MCF 10A (cell line): ENCODE measurements at regions not wholly inside any gene's neighbourhood (a gene's known extent, or its start where the extent isn't known, plus 50 kb on each side); places are given as distances from the start of the nearest gene placed in this dataset.

ENCODE experiments used
- BruUV-seq: library from RNA; stranded (reverse); fragments of 400-500 nt; replicated peaks from 2 replicates; lab custom pipeline; 2021; lab: Mats Ljungman, UMichigan
- CTCF ChIA-PET: fragments of 300-600 bp; sonication (Branson Sonifier 250); formaldehyde crosslinking; extraction: SDS; loops from one replicate; lab custom pipeline; 2021; ENCODE audit warnings: antibody characterized with exemption, inconsistent platforms; lab: Yijun Ruan, JAX
- POLR2A ChIA-PET: fragments of 300-600, 350-650 bp; sonication (Branson Sonifier 250); formaldehyde crosslinking; extraction: SDS; loops from one replicate; lab custom pipeline; 2020; ENCODE audit warnings: antibody characterized with exemption, inconsistent platforms; lab: Yijun Ruan, JAX
- DNase-seq: peaks from one replicate; pipeline ENCODE4 v3.0.0-alpha.2; 2018; ENCODE audit not compliant: unreplicated experiment
- H3K27ac Mint-ChIP-seq: one replicate; pipeline ENCODE4 v1.8.0; 2022; ENCODE audit warnings: mild to moderate bottlenecking, low read depth, mixed read lengths; ENCODE audit not compliant: unreplicated experiment
- H3K27me3 Mint-ChIP-seq: one replicate; pipeline ENCODE4 v1.8.0; 2022; ENCODE audit warnings: mixed read lengths; ENCODE audit not compliant: insufficient read depth, unreplicated experiment
- H3K36me3 Mint-ChIP-seq: one replicate; pipeline ENCODE4 v1.8.0; 2022; ENCODE audit warnings: mild to moderate bottlenecking, moderate library complexity, mixed read lengths; ENCODE audit not compliant: insufficient read depth, unreplicated experiment
- H3K4me1 Mint-ChIP-seq: one replicate; pipeline ENCODE4 v1.8.0; 2022; ENCODE audit warnings: mixed read lengths; ENCODE audit not compliant: insufficient read depth, unreplicated experiment
- H3K4me3 Mint-ChIP-seq: one replicate; pipeline ENCODE4 v1.8.0; 2022; ENCODE audit warnings: mild to moderate bottlenecking, moderate library complexity, mixed read lengths; ENCODE audit not compliant: unreplicated experiment
- H3K9me3 Mint-ChIP-seq: one replicate; pipeline ENCODE4 v1.8.0; 2022; ENCODE audit warnings: mixed read lengths; ENCODE audit not compliant: unreplicated experiment
- intact Hi-C: fragments of 100-400 bp; cut with micrococcal nuclease; formaldehyde crosslinking; loops from 2 replicates; pipeline ENCODE4 v1.14.1; 2022
- TF ChIP-seq, protein P1 (sequence below): fragments of 200-600 bp; IDR thresholded peaks from one replicate; pipeline ENCODE4 v1.8.0; 2022; ENCODE audit warnings: antibody characterized with exemption, mild to moderate bottlenecking; ENCODE audit not compliant: unreplicated experiment

DNA sequence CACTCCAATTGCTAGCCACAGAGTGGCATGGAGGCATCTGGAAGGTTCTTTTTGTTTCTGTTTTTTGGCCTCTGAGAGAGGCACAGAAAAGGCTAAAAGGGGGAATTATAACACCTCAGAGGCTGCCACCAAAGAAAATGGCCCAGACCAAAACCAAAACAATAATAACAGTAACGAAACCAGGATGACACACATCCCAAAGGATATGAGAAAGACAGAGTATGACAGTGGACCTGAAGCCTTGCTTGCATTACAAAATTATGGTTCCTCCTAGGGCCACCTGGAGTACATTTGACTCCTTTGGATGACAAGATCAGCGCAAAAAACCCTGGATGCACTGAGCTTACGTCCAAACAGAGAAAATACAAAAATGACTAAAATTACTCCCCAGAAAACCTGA is 152.7 kb downstream of the AEBP2 start:
- no peaks in the 10 kb centered on the region for H3K27me3 Mint-ChIP-seq
- H3K27ac Mint-ChIP-seq: no peak overlapping the region
- ChIA-PET POLR2A (no interaction called here), CTCF (interaction anchor here (0.5 to 0.6 kb wide), 2 partner anchors 34 to 641 kb away, joined by 3 read pairs; no protein-coding TSS in a partner anchor)
- H3K9me3 Mint-ChIP-seq: no peaks in the 10 kb centered on the region
- no peak for DNase-seq
- H3K36me3 Mint-ChIP-seq: no peaks in the 10 kb centered on the region
- no peaks in the 10 kb centered on the region for H3K4me1 Mint-ChIP-seq
- TF ChIP-seq, protein P1, sequence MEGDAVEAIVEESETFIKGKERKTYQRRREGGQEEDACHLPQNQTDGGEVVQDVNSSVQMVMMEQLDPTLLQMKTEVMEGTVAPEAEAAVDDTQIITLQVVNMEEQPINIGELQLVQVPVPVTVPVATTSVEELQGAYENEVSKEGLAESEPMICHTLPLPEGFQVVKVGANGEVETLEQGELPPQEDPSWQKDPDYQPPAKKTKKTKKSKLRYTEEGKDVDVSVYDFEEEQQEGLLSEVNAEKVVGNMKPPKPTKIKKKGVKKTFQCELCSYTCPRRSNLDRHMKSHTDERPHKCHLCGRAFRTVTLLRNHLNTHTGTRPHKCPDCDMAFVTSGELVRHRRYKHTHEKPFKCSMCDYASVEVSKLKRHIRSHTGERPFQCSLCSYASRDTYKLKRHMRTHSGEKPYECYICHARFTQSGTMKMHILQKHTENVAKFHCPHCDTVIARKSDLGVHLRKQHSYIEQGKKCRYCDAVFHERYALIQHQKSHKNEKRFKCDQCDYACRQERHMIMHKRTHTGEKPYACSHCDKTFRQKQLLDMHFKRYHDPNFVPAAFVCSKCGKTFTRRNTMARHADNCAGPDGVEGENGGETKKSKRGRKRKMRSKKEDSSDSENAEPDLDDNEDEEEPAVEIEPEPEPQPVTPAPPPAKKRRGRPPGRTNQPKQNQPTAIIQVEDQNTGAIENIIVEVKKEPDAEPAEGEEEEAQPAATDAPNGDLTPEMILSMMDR: no peak
- no peak overlapping the region for H3K4me3 Mint-ChIP-seq
- intact Hi-C loops: no loop called here
- no TSS peak for BruUV-seq

DNA sequence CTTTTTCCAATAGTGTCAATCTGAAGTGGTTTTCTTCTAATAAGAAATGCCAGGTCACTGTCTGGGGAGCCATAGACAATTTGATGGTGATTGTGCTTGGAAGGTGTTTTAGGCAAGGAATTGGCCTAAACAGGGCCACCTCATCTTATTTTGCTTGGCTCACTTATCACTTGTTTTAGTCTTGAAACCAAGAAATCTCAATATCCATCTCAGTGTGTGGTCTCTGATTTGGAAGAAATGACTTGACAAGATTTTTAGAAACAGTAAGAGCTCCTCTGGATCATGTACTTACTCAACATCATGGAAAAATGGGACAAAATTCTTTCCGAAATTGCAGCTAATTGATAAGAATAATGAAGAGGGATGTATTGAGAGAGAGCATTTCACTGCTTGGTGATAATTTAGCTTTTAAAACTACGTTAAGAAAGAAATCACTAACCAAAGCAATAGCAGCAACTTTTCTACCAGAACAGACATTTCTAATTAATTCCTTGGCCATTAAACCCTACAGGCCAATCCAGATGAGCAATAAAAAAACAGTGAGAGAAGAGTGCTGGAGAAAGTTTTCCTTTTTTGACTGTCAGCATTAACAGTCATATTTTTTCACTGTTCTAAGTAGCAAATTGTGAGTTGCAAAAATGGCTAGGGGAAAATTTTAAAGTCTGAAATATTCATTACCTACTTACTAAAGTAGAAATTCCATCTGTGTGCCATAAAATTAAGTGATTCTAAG is 157.3 kb downstream of the AEBP2 start:
- intact Hi-C loops: no loop called here
- ChIA-PET CTCF (interaction anchor here (0.6 kb wide), 2 partner anchors 34 to 397 kb away, joined by 3 to 4 read pairs; no protein-coding TSS in a partner anchor), POLR2A (no interaction called here)
- Mint-ChIP-seq H3K36me3 (no peaks in the 10 kb centered on the region), H3K4me1 (no peaks in the 10 kb centered on the region), H3K4me3 (no peak overlapping the region), H3K27me3 (no peaks in the 10 kb centered on the region), H3K27ac (no peak overlapping the region), H3K9me3 (no peaks in the 10 kb centered on the region)
- DNase-seq: no peak
- BruUV-seq: no TSS peak
- TF ChIP-seq, protein P1: no peak

DNA sequence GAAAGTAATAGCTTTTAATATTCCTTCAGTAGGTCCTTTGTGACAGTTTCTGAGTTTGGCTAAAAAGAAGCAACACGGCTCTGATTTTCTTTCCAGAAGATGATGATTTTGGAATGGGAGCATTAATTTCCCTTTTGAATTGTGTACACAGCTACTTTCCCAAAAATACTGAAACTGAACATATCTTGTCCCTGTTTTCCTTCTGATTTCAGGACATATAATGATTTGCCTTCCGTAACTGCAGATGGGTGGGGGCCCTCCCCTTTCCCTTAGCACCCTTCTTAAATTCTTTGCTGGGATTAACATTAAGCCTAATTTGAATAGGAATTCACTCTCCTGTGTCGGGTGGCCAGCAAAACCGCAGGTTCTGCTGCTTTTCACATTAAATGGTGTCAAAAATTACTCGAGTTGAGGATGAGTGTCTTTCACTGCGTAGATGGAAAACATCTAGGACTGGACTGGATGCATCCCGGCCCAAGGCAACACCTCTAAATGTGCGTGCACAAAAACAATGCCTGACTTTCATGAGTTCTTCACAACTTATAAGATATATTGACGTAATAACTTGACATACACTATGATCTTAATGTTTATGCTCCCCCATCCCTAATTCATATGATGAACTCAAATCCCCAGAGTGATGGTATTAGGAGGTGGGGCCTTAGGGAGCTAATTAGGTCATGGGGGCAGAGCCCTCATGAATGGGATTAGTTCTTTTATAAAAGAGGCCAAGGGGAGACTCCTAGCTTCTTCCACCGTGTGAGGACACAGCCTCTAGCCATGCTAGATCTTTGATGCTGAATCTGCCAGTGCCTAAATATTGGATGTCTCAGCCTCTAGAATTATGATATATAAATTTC is 158.1 kb downstream of the AEBP2 start:
- Mint-ChIP-seq H3K27ac (no peak overlapping the region), H3K36me3 (no peaks in the 10 kb centered on the region), H3K4me3 (no peak overlapping the region), H3K27me3 (no peaks in the 10 kb centered on the region), H3K4me1 (no peaks in the 10 kb centered on the region), H3K9me3 (no peaks in the 10 kb centered on the region)
- no peak for DNase-seq
- ChIA-PET POLR2A (no interaction called here), CTCF (interaction anchor here (0.6 to 0.9 kb wide), 2 partner anchors 23 to 34 kb away, joined by 4 read pairs; no protein-coding TSS in a partner anchor)
- intact Hi-C loops: no loop called here
- TF ChIP-seq, protein P1: no peak
- BruUV-seq: no TSS peak

DNA sequence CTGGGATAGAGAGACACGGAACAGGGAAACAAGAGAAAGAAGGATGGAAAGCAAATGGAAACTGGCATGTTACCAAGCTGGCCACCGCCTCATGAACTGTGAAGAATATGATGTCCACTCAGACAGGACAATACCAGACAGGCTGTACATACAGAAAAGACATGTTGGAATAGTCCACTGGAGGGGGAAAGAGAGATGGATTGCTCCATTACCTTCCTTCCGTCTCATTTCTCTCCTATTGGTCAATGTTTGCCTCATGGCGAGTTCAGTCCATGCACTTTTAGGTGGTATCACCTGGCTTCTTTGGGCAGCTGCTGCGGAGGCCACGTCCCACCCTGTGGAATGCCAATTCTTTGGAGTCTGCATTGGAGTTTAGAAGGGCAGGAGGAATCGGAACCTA is 166.4 kb downstream of the AEBP2 start:
- no peaks in the 10 kb centered on the region for H3K4me1 Mint-ChIP-seq
- no peaks in the 10 kb centered on the region for H3K36me3 Mint-ChIP-seq
- intact Hi-C loops: no loop called here
- TF ChIP-seq, protein P1: no peak
- ChIA-PET CTCF (no interaction called here), POLR2A (no interaction called here)
- no peaks in the 10 kb centered on the region for H3K27me3 Mint-ChIP-seq
- H3K4me3 Mint-ChIP-seq: no peak overlapping the region
- H3K9me3 Mint-ChIP-seq: no peaks in the 10 kb centered on the region
- BruUV-seq: no TSS peak
- H3K27ac Mint-ChIP-seq: no peak overlapping the region
- no peak for DNase-seq
